Stimulated activated naive CD4-positive, alpha-beta T cell (primary cell): ENCODE measurements at regions not wholly inside any gene's neighbourhood (a gene's known extent, or its start where the extent isn't known, plus 50 kb on each side); places are given as distances from the start of the nearest gene placed in this dataset.

Source experiments
- DNase-seq, 6 experiments: peaks; one replicate each; lab custom pipeline; 2025; lab: John Stamatoyannopoulos, UW

DNA sequence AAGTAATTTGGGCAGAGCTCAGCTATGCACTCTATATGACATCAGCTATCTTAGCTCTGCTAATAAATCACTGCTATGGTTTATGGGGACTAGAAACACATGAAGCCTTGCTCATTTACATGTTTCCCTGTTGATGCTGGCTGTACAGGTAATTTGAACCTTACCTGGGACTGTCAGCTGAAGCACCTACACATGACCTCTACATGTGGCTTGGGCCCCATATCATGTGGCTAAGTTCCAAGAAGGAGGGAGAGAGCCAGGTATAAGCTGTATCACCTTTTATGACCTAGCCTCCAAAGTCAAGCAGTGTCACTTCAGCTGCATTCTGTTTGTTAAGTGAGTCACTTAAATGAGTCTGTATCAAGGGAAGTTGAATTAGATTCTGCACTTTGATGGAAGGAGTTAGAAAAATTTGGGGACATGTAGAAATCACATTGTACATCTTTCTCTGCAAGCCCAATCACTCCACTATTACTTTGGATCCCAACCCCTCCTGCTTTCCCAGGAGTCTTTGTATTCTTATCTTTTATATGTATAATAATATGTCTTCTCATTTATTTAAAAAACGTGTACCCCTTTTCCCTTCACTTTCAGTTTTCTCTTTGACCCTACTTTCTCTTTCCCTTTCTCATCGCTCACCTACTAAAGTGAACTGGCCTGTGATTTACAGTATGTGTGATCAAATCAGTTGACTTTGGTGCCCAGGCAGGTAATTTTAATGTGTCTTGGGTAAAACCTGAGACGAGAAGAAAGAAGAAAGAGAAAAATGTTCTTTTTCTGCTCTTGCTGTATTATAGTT is 53.4 kb upstream of the PRKACB start:
- DNase-seq, result peak in 3 of 6 experiments; percentile 37 to 49 (median 46)

DNA sequence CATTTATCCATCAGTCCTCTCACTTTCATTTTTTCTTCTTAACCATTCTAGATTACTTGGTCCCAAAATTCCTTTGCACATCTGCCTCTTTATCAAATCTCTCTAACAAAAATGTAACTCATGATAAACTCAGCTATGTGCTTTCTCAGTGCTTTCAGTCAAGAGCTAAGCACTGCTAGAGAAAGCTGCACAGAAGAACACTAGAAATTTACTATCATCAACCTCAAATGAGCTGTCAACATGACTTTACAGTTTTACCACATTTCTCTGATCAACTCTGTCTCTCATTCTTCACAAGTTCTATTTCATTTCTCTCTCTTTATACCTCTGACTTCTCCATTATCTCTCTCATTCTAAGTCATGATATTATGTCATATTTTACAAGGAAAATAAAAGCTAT is 54.2 kb upstream of the PRKACB start:
- no peak for DNase-seq

DNA sequence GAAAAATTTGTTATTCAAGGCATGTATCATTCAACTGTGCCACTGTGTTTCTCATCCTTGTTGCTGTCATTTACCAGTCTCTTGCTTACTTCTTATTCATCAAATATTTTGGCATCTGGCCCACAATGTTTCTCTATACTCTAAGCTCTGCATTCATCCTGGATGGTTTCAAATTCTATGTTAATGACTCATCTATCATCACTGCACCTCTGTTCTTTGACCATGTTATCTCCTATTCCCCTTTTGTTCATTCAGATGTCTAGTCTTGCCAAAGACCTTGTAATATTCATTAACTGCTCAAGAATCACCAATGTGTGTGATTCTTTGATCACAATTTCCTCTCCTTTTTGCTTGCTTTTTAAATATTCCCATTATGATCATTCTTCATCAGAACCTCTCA is 54.6 kb upstream of the PRKACB start:
- DNase-seq, result no peak

GRCh38 chr1:84086616-84087015 is 57.5 kb upstream of the PRKACB start:
- DNase-seq, result no peak

DNA sequence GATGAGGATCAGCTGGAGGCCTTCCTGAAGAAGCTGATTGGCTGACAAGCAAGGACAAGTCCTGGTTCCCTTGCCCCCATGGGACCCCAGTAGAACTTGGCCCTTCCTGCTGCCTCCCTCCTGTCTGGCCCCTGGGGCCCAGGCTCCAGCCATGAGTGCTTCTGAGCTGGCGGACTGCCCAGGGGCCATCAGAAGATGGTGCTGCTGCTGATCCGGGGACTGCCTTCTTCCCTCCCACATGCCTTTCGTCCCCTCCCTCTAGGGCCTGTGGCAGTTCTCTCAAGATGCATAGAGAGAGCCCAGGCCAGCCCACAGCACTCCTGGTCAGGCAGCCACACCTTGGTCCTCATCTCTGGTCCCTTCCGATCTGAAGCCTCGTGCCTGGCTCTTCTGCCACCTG is 57.9 kb upstream of the PRKACB start:
- DNase-seq, result no peak

- DNase-seq, result no peak
These were observed 60.8 kb upstream of the PRKACB start for GRCh38 chr1:84083307-84083706.

- no peak for DNase-seq
These were observed 65.2 kb upstream of the PRKACB start for GRCh38 chr1:84078842-84079202.

DNA sequence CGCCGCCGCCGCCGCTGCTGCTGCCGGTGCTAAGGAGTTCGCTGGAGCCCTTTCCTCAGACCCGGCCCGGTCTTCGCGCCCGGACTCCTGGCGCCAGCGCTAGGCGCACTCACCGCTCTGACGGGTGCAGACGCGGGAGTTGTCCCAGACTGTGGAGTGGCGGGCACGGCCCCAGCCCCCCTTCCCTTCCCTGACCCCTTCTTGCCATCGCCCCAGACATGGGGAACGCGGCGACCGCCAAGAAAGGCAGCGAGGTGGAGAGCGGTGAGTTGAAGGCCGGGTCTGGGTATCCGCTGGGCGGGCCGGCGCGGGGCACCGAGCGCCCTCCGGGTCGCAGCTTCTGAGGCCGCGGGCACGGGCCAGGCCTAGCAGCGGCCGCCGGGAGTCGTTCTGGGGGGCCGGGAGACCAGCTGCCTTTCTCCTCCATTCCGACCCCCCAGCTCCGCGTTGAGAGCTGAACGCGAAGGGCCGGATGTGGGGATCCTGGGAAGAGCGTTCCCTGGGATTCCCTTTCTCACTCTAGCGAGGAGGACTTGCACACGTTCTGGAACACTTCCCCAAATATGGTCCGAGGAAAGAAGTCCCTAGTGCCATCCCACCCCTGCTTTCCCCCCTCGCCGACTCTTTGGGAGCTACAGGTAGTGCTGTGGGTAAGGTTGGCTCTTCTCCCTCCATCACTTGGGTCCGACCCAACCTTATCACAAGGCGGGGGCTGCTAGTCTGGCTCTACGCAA is 65.8 kb upstream of the PRKACB start:
- DNase-seq, result peak in 2 of 6 experiments; percentile 2 to 70

DNA sequence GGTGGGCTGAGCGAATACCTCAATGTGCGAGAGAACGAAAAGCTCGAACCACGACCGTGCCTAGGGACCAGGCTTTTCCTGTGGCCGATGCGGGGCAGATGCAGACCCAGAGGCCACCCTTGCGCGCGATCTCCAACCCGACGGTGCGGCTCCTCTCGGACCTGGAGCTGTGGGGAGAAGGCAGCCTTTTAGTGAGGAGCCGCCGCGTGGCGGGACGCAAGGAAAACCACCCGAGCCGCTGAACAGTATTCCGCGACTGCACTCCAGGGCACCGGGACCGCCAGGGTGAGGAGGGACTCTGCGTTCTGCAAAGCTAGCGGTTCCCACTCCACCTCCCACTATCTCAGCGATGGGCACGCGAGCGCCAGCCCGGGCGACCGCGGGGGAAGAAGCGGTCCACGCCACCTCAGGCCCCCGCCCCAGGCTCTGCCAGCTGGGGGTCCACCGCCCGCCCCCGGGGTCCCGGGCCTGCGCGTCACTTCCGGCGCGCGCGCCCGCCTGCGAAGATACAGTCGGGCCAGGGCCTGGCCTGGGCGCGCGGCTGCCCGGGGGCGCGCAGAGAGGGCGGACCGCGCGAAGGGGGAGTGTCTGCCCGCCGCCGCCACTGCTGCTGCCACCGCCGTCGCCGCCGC is 66.5 kb upstream of the PRKACB start:
- DNase-seq, result peak; percentile 51 to 84 (median 65)

GRCh38 chr1:84073266-84073665 is 70.8 kb upstream of the PRKACB start:
- DNase-seq, result no peak

GRCh38 chr1:84069236-84069845 is 70.4 kb upstream of the TTLL7 start:
- DNase-seq, result no peak

- no peak for DNase-seq
These were observed 63.6 kb upstream of the TTLL7 start for GRCh38 chr1:84062496-84062895.

- no peak for DNase-seq
These were observed 62.4 kb upstream of the TTLL7 start for GRCh38 chr1:84061336-84061735.

GRCh38 chr1:84060781-84061180 is 61.8 kb upstream of the TTLL7 start:
- no peak for DNase-seq

- no peak for DNase-seq
These were observed 49.9 kb upstream of the TTLL7 start for GRCh38 chr1:84048820-84049219.
